ENCODE measurements at regions not wholly inside any gene's neighbourhood (a gene's known extent, or its start where the extent isn't known, plus 50 kb on each side); places are given as distances from the start of the nearest gene placed in this dataset.

DNA sequence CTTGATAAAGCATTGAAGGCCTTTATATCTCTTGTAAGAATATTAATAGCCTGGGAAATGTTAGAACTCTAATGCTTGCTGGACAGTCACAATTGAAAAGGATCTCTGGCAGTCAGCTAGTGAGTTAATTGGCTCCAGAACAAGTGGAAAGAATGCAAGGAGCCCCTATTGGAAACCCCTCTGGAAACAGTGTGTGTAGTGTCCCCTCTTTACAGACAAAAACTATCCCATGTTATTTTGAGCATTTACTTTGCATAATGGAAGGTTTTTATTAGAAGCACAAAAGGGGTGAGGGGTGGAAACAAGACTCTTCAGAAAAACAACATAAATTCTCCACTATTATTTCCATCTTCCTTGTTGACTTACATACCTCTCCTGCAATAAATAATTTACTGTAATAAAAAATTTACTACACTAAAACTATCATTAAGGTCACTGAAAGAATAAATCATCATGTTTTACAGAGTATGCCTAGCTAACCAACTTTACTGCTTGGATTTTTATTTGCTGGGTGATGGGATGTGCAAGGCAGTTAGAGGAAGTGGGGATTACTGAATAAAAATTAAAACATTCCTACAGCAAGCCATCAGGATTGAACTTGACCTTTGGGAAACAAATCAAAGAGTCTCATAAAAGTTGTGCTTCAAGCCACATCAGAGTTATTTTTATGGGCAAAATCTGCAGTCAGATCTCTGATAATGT, 610.4 kb downstream of the TBC1D4 start (continued):
- TF ChIP-seq, protein P1, sequence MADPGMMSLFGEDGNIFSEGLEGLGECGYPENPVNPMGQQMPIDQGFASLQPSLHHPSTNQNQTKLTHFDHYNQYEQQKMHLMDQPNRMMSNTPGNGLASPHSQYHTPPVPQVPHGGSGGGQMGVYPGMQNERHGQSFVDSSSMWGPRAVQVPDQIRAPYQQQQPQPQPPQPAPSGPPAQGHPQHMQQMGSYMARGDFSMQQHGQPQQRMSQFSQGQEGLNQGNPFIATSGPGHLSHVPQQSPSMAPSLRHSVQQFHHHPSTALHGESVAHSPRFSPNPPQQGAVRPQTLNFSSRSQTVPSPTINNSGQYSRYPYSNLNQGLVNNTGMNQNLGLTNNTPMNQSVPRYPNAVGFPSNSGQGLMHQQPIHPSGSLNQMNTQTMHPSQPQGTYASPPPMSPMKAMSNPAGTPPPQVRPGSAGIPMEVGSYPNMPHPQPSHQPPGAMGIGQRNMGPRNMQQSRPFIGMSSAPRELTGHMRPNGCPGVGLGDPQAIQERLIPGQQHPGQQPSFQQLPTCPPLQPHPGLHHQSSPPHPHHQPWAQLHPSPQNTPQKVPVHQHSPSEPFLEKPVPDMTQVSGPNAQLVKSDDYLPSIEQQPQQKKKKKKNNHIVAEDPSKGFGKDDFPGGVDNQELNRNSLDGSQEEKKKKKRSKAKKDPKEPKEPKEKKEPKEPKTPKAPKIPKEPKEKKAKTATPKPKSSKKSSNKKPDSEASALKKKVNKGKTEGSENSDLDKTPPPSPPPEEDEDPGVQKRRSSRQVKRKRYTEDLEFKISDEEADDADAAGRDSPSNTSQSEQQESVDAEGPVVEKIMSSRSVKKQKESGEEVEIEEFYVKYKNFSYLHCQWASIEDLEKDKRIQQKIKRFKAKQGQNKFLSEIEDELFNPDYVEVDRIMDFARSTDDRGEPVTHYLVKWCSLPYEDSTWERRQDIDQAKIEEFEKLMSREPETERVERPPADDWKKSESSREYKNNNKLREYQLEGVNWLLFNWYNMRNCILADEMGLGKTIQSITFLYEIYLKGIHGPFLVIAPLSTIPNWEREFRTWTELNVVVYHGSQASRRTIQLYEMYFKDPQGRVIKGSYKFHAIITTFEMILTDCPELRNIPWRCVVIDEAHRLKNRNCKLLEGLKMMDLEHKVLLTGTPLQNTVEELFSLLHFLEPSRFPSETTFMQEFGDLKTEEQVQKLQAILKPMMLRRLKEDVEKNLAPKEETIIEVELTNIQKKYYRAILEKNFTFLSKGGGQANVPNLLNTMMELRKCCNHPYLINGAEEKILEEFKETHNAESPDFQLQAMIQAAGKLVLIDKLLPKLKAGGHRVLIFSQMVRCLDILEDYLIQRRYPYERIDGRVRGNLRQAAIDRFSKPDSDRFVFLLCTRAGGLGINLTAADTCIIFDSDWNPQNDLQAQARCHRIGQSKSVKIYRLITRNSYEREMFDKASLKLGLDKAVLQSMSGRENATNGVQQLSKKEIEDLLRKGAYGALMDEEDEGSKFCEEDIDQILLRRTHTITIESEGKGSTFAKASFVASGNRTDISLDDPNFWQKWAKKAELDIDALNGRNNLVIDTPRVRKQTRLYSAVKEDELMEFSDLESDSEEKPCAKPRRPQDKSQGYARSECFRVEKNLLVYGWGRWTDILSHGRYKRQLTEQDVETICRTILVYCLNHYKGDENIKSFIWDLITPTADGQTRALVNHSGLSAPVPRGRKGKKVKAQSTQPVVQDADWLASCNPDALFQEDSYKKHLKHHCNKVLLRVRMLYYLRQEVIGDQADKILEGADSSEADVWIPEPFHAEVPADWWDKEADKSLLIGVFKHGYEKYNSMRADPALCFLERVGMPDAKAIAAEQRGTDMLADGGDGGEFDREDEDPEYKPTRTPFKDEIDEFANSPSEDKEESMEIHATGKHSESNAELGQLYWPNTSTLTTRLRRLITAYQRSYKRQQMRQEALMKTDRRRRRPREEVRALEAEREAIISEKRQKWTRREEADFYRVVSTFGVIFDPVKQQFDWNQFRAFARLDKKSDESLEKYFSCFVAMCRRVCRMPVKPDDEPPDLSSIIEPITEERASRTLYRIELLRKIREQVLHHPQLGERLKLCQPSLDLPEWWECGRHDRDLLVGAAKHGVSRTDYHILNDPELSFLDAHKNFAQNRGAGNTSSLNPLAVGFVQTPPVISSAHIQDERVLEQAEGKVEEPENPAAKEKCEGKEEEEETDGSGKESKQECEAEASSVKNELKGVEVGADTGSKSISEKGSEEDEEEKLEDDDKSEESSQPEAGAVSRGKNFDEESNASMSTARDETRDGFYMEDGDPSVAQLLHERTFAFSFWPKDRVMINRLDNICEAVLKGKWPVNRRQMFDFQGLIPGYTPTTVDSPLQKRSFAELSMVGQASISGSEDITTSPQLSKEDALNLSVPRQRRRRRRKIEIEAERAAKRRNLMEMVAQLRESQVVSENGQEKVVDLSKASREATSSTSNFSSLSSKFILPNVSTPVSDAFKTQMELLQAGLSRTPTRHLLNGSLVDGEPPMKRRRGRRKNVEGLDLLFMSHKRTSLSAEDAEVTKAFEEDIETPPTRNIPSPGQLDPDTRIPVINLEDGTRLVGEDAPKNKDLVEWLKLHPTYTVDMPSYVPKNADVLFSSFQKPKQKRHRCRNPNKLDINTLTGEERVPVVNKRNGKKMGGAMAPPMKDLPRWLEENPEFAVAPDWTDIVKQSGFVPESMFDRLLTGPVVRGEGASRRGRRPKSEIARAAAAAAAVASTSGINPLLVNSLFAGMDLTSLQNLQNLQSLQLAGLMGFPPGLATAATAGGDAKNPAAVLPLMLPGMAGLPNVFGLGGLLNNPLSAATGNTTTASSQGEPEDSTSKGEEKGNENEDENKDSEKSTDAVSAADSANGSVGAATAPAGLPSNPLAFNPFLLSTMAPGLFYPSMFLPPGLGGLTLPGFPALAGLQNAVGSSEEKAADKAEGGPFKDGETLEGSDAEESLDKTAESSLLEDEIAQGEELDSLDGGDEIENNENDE (IDR thresholded peaks at IDR 0.05; ENCODE audit: insufficient replicate concordance, low read length), result no peak
